Colonic mucosa (tissue), 4 donors: ENCODE measurements at regions not wholly inside any gene's neighbourhood (a gene's known extent, or its start where the extent isn't known, plus 50 kb on each side); places are given as distances from the start of the nearest gene placed in this dataset.
A peak's percentile ranks its signal among the peaks of the same experiment; 100 is the strongest.

Experiments used
- DNase-seq: peaks from one replicate; pipeline ENCODE4 v3.0.0-alpha.2; 2020
- H3K27ac ChIP-seq: fragments of 200-600 bp; one replicate; pipeline ENCODE4 v1.8.0; 2021
- H3K27me3 ChIP-seq: fragments of 200-600 bp; one replicate; pipeline ENCODE4 v1.8.0; 2021
- H3K36me3 ChIP-seq: fragments of 200-600 bp; one replicate; pipeline ENCODE4 v1.8.0; 2021
- H3K4me1 ChIP-seq: fragments of 200-600 bp; one replicate; pipeline ENCODE4 v1.8.0; 2021; ENCODE audit warnings: mild to moderate bottlenecking
- H3K4me3 ChIP-seq: fragments of 200-600 bp; one replicate; pipeline ENCODE4 v1.8.0; 2021
- H3K9ac ChIP-seq, 2 donors: one replicate each; pipeline ENCODE4 v1.7.0; 2013; ENCODE audit warnings: control low read depth in 2 of 2, low read depth in 2 of 2, low read length in 2 of 2
- H3K9me3 ChIP-seq: fragments of 200-600 bp; one replicate; pipeline ENCODE4 v1.8.0; 2021
- CTCF ChIP-seq: fragments of 200-600 bp; IDR thresholded peaks from one replicate; pipeline ENCODE4 v1.8.0; 2022; ENCODE audit warnings: antibody characterized with exemption, mild to moderate bottlenecking
- intact Hi-C: fragments of 100-400 bp; cut with DNase I; formaldehyde crosslinking; loops from one replicate; pipeline ENCODE4 v1.14.1; 2022
- donor health status: healthy.
- donor health status: DM: no; HTN: no; CAD: no.
- donor health status: DM: no; HTN: no; CAD: no.

- intact Hi-C loops, result no loop called here
- Histone ChIP-seq H3K36me3 (no peaks in the 10 kb centered on the region), H3K4me3 (no peak overlapping the region), H3K27ac (no peak overlapping the region), H3K9me3 (no peaks in the 10 kb centered on the region), H3K9ac (no peak overlapping the region), H3K27me3 (no peaks in the 10 kb centered on the region), H3K4me1 (no peaks in the 10 kb centered on the region)
- no peak for TF ChIP-seq CTCF
- no peak for DNase-seq
These were observed 258.8 kb upstream of the NUDT12 start for GRCh38 chr5:103821361-103821760.

- H3K36me3 ChIP-seq, result no peaks in the 10 kb centered on the region
- H3K9ac ChIP-seq, result no peak overlapping the region
- intact Hi-C loops, result loop anchor here (10.0 kb wide), 1 partner anchor 376 kb away; no protein-coding TSS in a partner anchor
- no peaks in the 10 kb centered on the region for H3K9me3 ChIP-seq
- no peaks in the 10 kb centered on the region for H3K4me1 ChIP-seq
- H3K27ac ChIP-seq, result no peak overlapping the region
- H3K27me3 ChIP-seq, result no peaks in the 10 kb centered on the region
- H3K4me3 ChIP-seq, result no peak overlapping the region
- peak; percentile 21 for DNase-seq
- peak; percentile 81 for TF ChIP-seq CTCF
These were observed 246.0 kb upstream of the NUDT12 start for GRCh38 chr5:103808464-103809106.

GRCh38 chr5:103804711-103805110 is 242.1 kb upstream of the NUDT12 start:
- no peaks in the 10 kb centered on the region for H3K4me1 ChIP-seq
- no peak overlapping the region for H3K4me3 ChIP-seq
- TF ChIP-seq CTCF, result no peak
- H3K27ac ChIP-seq, result no peak overlapping the region
- no peaks in the 10 kb centered on the region for H3K9me3 ChIP-seq
- H3K27me3 ChIP-seq, result no peaks in the 10 kb centered on the region
- no peak for DNase-seq
- no peaks in the 10 kb centered on the region for H3K36me3 ChIP-seq
- intact Hi-C loops, result loop anchor here (10.0 kb wide), 1 partner anchor 380 kb away; no protein-coding TSS in a partner anchor
- H3K9ac ChIP-seq, result no peak overlapping the region

- DNase-seq, result no peak
- Histone ChIP-seq H3K36me3 (no peaks in the 10 kb centered on the region), H3K4me1 (no peaks in the 10 kb centered on the region), H3K9ac (no peak overlapping the region), H3K4me3 (no peak overlapping the region), H3K9me3 (no peaks in the 10 kb centered on the region), H3K27ac (no peak overlapping the region), H3K27me3 (no peaks in the 10 kb centered on the region)
- TF ChIP-seq CTCF, result no peak
- intact Hi-C loops, result loop anchor here (10.0 kb wide), 1 partner anchor 383 kb away; no protein-coding TSS in a partner anchor
These were observed 239.1 kb upstream of the NUDT12 start for GRCh38 chr5:103801681-103802080.

- TF ChIP-seq CTCF, result no peak
- Histone ChIP-seq H3K9me3 (no peaks in the 10 kb centered on the region), H3K9ac (no peak overlapping the region), H3K4me3 (no peak overlapping the region), H3K4me1 (no peaks in the 10 kb centered on the region), H3K27me3 (no peaks in the 10 kb centered on the region), H3K27ac (no peak overlapping the region), H3K36me3 (no peaks in the 10 kb centered on the region)
- no peak for DNase-seq
- intact Hi-C loops, result loop anchor here (10.0 kb wide), 1 partner anchor 384 kb away; no protein-coding TSS in a partner anchor
These were observed 238.3 kb upstream of the NUDT12 start for GRCh38 chr5:103800741-103801495.
